Limb (tissue), 2 donors: ENCODE measurements at regions not wholly inside any gene's neighbourhood (a gene's known extent, or its start where the extent isn't known, plus 50 kb on each side); places are given as distances from the start of the nearest gene placed in this dataset.

Source experiments
- DNase-seq, 2 donors: peaks; one replicate each; pipeline ENCODE4 v3.0.0-alpha.2; 2016; ENCODE audit errors: extremely low spot score in 2 of 2

GRCh38 chr6:99219788-99220187 is 129.7 kb downstream of the FAXC start:
- DNase-seq = no peak

GRCh38 chr6:99216959-99217358 is 132.5 kb downstream of the FAXC start:
- no peak for DNase-seq

- DNase-seq = no peak
These were observed 153.4 kb downstream of the FAXC start for GRCh38 chr6:99195986-99196655.

GRCh38 chr6:99192561-99192960 is 156.9 kb downstream of the FAXC start:
- DNase-seq = no peak

GRCh38 chr6:99189823-99190721 is 159.4 kb downstream of the FAXC start:
- no peak for DNase-seq

GRCh38 chr6:99187429-99187828 is 162.0 kb downstream of the FAXC start:
- DNase-seq = no peak

GRCh38 chr6:99186417-99186816 is 163.1 kb downstream of the FAXC start:
- no peak for DNase-seq

GRCh38 chr6:99185525-99185924 is 163.9 kb downstream of the FAXC start:
- no peak for DNase-seq

GRCh38 chr6:99184696-99185095 is 164.8 kb downstream of the FAXC start:
- DNase-seq = no peak

GRCh38 chr6:99183066-99183465 is 166.4 kb downstream of the FAXC start:
- no peak for DNase-seq

GRCh38 chr6:99181174-99181573 is 168.3 kb downstream of the FAXC start:
- no peak for DNase-seq

GRCh38 chr6:99178168-99178567 is 171.3 kb downstream of the FAXC start:
- DNase-seq = no peak

- DNase-seq = no peak
These were observed 171.7 kb downstream of the FAXC start for GRCh38 chr6:99177736-99178135.

GRCh38 chr6:99165838-99166237 is 183.6 kb downstream of the FAXC start:
- no peak for DNase-seq

- DNase-seq = no peak
These were observed 197.2 kb downstream of the FAXC start for GRCh38 chr6:99152347-99152643.

- DNase-seq = no peak
These were observed 197.7 kb downstream of the FAXC start for GRCh38 chr6:99151634-99152346.

GRCh38 chr6:99148761-99149160 is 200.7 kb downstream of the FAXC start:
- DNase-seq = no peak

GRCh38 chr6:99148111-99148510 is 200.4 kb upstream of the FBXL4 start:
- no peak for DNase-seq

- no peak for DNase-seq
These were observed 199.5 kb upstream of the FBXL4 start for GRCh38 chr6:99147206-99147605.

GRCh38 chr6:99146711-99147110 is 199.0 kb upstream of the FBXL4 start:
- DNase-seq = no peak

GRCh38 chr6:99145738-99146137 is 198.0 kb upstream of the FBXL4 start:
- DNase-seq = no peak

GRCh38 chr6:99143108-99143861 is 195.5 kb upstream of the FBXL4 start:
- DNase-seq = no peak
